Prostate gland (tissue), 2 donors: ENCODE measurements at regions not wholly inside any gene's neighbourhood (a gene's known extent, or its start where the extent isn't known, plus 50 kb on each side); places are given as distances from the start of the nearest gene placed in this dataset.

Source experiments
- DNase-seq: peaks from one replicate; pipeline ENCODE4 v3.0.0-alpha.2; 2019; ENCODE audit warnings: low spot score
- H3K27ac ChIP-seq, 2 donors: fragments of 200-600 bp; sonication (generic); 2 replicates each; pipeline ENCODE4 v1.5.1; 2017 to 2019
- H3K27me3 ChIP-seq: fragments of 200-600 bp; sonication (generic); replicated peaks from 2 replicates; pipeline ENCODE4 v1.5.1; 2019; ENCODE audit not compliant: insufficient read depth
- H3K36me3 ChIP-seq, 2 donors: fragments of 200-600 bp; sonication (generic); 1 replicate in 1 of 2; 2 replicates in 1 of 2; pipeline versions ENCODE4 v1.5.1 to v1.8.1; 2017 to 2019
- H3K4me1 ChIP-seq: fragments of 200-600 bp; sonication (generic); replicated peaks from 2 replicates; pipeline ENCODE4 v1.5.1; 2019
- H3K4me3 ChIP-seq, 2 donors: fragments of 200-600 bp; sonication (generic); 2 replicates each; pipeline ENCODE4 v1.5.1; 2017 to 2019
- H3K9me3 ChIP-seq: fragments of 200-600 bp; sonication (generic); 2 replicates; pipeline ENCODE4 v1.5.1; 2017
- POLR2A ChIP-seq: fragments of 450-650 bp; IDR thresholded peaks from one replicate; pipeline ENCODE4 v1.6.1; 2016; ENCODE audit warnings: antibody characterized with exemption, mild to moderate bottlenecking
- POLR2AphosphoS5 ChIP-seq: sonication (generic); formaldehyde crosslinking; IDR thresholded peaks from one replicate; pipeline ENCODE4 v1.6.1; 2017; ENCODE audit warnings: antibody characterized with exemption
- WGBS: methylation state at CpG from one replicate; pipeline ENCODE4 v1.1.5; 2018; 5-methylcytosine and 5-hydroxymethylcytosine counted together
- intact Hi-C: fragments of 100-400 bp; cut with DNase I; formaldehyde crosslinking; loops from one replicate; pipeline ENCODE4 v1.14.2; 2022
- TF ChIP-seq, protein P1 (sequence below), 4 experiments: fragments of 200-600 bp in 2 of 4; fragments of 450-650 bp in 2 of 4; sonication (generic) in 2 of 4; IDR thresholded peaks; 1 replicate in 3 of 4; 2 replicates in 1 of 4; pipeline ENCODE4 v1.5.1; 2016 to 2019; ENCODE audit warnings: antibody characterized with exemption in 4 of 4, mild to moderate bottlenecking in 2 of 4, moderate library complexity in 2 of 4

GRCh38 chr7:106480616-106481031, 180.3 kb downstream of the CCDC71L start:
- 32% methylated on average over 3 of the region's 3 CpGs for WGBS
- H3K27me3 ChIP-seq = no peaks in the 10 kb centered on the region
- no peak for DNase-seq
- H3K27ac ChIP-seq = no peak overlapping the region
- H3K9me3 ChIP-seq = no peaks in the 10 kb centered on the region
- H3K4me3 ChIP-seq = no peak overlapping the region
- no peaks in the 10 kb centered on the region for H3K4me1 ChIP-seq
- intact Hi-C loops = no loop called here
- TF ChIP-seq POLR2AphosphoS5 = no peak
- TF ChIP-seq, protein P1, sequence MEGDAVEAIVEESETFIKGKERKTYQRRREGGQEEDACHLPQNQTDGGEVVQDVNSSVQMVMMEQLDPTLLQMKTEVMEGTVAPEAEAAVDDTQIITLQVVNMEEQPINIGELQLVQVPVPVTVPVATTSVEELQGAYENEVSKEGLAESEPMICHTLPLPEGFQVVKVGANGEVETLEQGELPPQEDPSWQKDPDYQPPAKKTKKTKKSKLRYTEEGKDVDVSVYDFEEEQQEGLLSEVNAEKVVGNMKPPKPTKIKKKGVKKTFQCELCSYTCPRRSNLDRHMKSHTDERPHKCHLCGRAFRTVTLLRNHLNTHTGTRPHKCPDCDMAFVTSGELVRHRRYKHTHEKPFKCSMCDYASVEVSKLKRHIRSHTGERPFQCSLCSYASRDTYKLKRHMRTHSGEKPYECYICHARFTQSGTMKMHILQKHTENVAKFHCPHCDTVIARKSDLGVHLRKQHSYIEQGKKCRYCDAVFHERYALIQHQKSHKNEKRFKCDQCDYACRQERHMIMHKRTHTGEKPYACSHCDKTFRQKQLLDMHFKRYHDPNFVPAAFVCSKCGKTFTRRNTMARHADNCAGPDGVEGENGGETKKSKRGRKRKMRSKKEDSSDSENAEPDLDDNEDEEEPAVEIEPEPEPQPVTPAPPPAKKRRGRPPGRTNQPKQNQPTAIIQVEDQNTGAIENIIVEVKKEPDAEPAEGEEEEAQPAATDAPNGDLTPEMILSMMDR (IDR thresholded peaks at IDR 0.05) = no peak
- no peak for TF ChIP-seq POLR2A
- H3K36me3 ChIP-seq = no peaks in the 10 kb centered on the region

GRCh38 chr7:106480161-106480579, 180.8 kb downstream of the CCDC71L start:
- TF ChIP-seq POLR2AphosphoS5 = no peak
- TF ChIP-seq POLR2A = no peak
- TF ChIP-seq, protein P1 (IDR thresholded peaks at IDR 0.05) = no peak
- Histone ChIP-seq H3K4me3 (no peak overlapping the region), H3K27ac (no peak overlapping the region), H3K36me3 (no peaks in the 10 kb centered on the region), H3K27me3 (no peaks in the 10 kb centered on the region), H3K4me1 (no peaks in the 10 kb centered on the region), H3K9me3 (no peaks in the 10 kb centered on the region)
- WGBS = 67% methylated on average over 1 of the region's 1 CpG
- DNase-seq = no peak
- intact Hi-C loops = no loop called here

GRCh38 chr7:106476751-106477150, 184.2 kb downstream of the CCDC71L start:
- Histone ChIP-seq H3K4me1 (no peaks in the 10 kb centered on the region), H3K27me3 (no peaks in the 10 kb centered on the region), H3K9me3 (no peaks in the 10 kb centered on the region), H3K27ac (no peak overlapping the region), H3K4me3 (no peak overlapping the region), H3K36me3 (no peaks in the 10 kb centered on the region)
- intact Hi-C loops = no loop called here
- whole genome bisulfite sequencing = 84% methylated on average over 2 of the region's 2 CpGs
- DNase-seq = no peak
- TF ChIP-seq POLR2A = no peak
- TF ChIP-seq, protein P1 (IDR thresholded peaks at IDR 0.05) = no peak
- TF ChIP-seq POLR2AphosphoS5 = no peak

- no peak for DNase-seq
- H3K4me3 ChIP-seq = no peak overlapping the region
- no peaks in the 10 kb centered on the region for H3K36me3 ChIP-seq
- H3K27ac ChIP-seq = no peak overlapping the region
- TF ChIP-seq, protein P1 (IDR thresholded peaks at IDR 0.05) = no peak
- TF ChIP-seq POLR2A (no peak), POLR2AphosphoS5 (no peak)
- H3K27me3 ChIP-seq = no peaks in the 10 kb centered on the region
- intact Hi-C loops = no loop called here
- H3K4me1 ChIP-seq = no peaks in the 10 kb centered on the region
- H3K9me3 ChIP-seq = no peaks in the 10 kb centered on the region
- 78% methylated on average over 3 of the region's 3 CpGs for WGBS
Measured at GRCh38 chr7:106472741-106473140, 188.0 kb upstream of the NAMPT start.

DNA sequence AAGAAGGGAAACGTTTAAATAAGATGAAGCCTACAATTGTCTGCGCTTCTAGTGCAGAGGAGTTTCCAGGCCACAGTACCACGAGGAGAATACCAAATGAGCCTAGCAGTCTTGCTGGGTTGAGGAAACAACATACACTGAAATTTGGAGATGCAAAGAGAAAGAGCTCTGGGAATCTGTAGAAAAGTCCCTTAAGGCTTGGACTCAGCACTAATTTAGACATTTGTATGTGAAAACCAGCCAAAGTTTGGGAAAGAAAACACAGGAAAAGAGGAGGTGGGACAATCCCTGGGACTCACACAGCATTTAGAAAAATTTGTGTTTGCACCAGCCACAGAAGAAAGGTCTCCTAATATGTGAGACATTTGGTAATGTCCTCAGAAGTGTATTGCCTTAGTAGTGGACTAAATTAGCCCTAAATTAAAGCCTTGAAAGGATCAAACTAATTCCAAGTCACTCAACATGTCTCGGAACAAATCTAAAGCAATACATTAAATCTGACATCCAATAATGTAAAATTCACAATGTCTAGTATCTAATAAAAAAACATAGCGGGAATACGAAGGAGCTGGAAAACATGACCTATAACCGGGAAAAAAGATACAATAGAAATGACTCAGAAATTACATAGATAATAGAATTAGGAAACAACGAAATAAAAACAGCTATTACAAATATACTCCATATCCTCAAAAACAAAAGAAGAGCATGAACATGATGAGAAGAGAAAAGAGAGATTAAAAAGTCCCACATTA, 187.1 kb upstream of the NAMPT start:
- DNase-seq = no peak
- intact Hi-C loops = no loop called here
- Histone ChIP-seq H3K27me3 (no peaks in the 10 kb centered on the region), H3K27ac (no peak overlapping the region), H3K4me3 (no peak overlapping the region), H3K4me1 (no peaks in the 10 kb centered on the region), H3K9me3 (no peaks in the 10 kb centered on the region), H3K36me3 (no peaks in the 10 kb centered on the region)
- TF ChIP-seq, protein P1 (IDR thresholded peaks at IDR 0.05) = no peak
- TF ChIP-seq POLR2A (no peak), POLR2AphosphoS5 (no peak)
- 80% methylated on average over 8 of the region's 8 CpGs for WGBS
